ENCODE measurements at regions not wholly inside any gene's neighbourhood (a gene's known extent, or its start where the extent isn't known, plus 50 kb on each side); places are given as distances from the start of the nearest gene placed in this dataset.
"Not testable (repeated sequence)": the region's sequence is repeated elsewhere in the genome, so short reads cannot be mapped to it uniquely, and the experiment has no call there.

DNA sequence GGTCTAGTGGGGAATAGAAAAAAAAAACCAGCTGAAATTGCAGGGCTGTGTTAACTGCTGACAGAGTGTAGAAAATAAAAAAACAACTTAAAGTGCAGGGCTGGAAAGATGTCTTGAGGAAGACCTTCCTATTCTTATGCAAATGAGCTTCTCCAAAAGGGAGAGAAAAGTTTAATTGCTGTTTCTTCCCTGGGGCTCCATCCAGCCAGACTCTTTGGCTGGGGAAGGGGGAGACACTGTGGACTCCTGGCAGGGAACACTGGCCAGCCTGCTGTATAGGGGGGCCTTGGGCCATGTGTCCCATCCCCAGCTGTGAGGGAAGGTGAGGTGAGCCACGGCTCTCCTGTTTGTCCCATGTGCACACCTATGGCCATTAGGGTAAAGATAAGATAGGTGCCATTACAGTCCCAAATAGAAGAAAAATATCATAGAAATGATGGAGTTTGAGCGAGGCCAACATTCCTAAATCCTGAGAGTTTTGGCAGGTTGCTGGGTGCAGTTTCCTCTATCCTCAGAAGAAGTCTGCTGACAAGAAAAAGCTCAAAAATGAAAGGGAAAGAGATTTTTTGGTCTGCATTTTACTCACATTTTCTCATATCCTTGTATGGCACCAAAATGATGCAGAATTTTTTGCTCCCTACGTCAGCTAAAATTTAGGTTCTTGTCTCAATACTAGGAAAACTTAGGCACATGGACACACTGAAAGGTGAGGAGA lies 901.7 kb downstream of the PLOD2 start:
- no peak overlapping the region for H3K4me3 ChIP-seq (ENCODE audit: low read depth, low read length)
- H3K27me3 ChIP-seq (ENCODE audit: control insufficient read depth, insufficient read depth, low read length): no peaks in the 10 kb centered on the region
- TF ChIP-seq, protein P1, sequence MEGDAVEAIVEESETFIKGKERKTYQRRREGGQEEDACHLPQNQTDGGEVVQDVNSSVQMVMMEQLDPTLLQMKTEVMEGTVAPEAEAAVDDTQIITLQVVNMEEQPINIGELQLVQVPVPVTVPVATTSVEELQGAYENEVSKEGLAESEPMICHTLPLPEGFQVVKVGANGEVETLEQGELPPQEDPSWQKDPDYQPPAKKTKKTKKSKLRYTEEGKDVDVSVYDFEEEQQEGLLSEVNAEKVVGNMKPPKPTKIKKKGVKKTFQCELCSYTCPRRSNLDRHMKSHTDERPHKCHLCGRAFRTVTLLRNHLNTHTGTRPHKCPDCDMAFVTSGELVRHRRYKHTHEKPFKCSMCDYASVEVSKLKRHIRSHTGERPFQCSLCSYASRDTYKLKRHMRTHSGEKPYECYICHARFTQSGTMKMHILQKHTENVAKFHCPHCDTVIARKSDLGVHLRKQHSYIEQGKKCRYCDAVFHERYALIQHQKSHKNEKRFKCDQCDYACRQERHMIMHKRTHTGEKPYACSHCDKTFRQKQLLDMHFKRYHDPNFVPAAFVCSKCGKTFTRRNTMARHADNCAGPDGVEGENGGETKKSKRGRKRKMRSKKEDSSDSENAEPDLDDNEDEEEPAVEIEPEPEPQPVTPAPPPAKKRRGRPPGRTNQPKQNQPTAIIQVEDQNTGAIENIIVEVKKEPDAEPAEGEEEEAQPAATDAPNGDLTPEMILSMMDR (IDR thresholded peaks at IDR 0.05; ENCODE audit: insufficient read depth, low read length, severe bottlenecking): no peak
- H3K36me3 ChIP-seq (ENCODE audit: control insufficient read depth, insufficient read depth, low read length): no peaks in the 10 kb centered on the region
- no peak for DNase-seq (ENCODE audit: low read depth)
- FAIRE-seq: no peak

DNA sequence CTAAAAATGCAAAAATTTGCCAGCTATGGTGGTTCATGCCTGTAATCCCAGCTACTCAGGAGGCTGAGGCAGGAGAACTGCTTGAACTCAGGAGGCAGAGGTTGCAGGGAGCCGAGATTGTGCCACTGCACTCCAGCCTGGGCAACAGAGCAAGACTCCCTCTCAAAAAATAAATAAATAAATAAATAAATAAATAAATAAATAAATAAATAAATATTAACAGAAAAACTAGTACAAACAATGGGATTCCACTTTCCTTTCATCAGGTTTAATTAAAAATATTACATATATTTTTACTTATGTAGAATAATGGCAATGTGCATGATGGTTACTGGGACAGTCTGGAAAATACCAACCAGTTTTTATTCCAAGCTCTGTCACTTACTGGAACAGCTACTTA lies 897.5 kb downstream of the PLOD2 start:
- not testable (repeated sequence) for H3K27me3 ChIP-seq (ENCODE audit: control insufficient read depth, insufficient read depth, low read length); H3K4me3 ChIP-seq (ENCODE audit: low read depth, low read length); DNase-seq (ENCODE audit: low read depth); H3K36me3 ChIP-seq (ENCODE audit: control insufficient read depth, insufficient read depth, low read length); FAIRE-seq

DNA sequence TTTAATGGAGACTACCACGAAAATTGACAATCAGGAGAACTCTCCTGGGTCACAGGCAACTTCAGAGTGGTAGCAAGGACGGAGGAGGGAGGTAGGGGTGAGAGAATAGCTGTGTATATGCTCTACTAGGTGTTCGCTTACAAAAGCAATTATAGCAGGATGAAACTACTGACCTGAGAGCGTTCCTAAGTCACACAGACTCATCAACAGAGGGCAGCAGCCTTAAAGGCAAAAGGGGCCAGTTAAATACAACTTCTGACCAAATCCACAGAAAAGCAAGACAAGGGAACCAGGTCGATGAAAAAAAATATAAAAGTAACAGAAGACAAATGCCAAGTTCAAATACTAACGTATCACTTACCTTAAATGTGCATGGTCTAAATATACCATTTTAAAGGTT lies 894.6 kb downstream of the PLOD2 start:
- FAIRE-seq (no peak), DNase-seq (ENCODE audit: low read depth) (no peak)
- Histone ChIP-seq H3K4me3 (ENCODE audit: low read depth, low read length) (no peak overlapping the region), H3K27me3 (ENCODE audit: control insufficient read depth, insufficient read depth, low read length) (no peaks in the 10 kb centered on the region), H3K36me3 (ENCODE audit: control insufficient read depth, insufficient read depth, low read length) (no peaks in the 10 kb centered on the region)
- TF ChIP-seq, protein P1 (IDR thresholded peaks at IDR 0.05; ENCODE audit: insufficient read depth, low read length, severe bottlenecking): no peak

DNA sequence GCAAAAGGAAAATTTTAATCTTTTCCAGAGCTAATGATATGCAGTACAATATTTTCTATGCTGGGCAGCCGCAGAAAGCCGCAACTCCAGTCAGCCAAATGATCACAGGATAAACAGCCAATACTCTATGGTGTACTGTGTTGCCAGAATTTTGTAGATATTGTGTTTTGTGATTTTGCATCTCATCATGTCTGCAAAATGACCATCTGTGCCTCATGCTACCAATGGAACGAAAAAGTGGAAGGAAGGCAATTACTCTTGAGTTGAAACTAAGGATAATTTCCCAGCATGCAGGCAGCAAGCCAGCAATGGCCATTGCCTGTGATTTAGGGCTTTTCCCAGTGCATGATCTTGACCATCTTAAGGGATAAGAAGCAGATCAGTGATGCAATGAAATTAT lies 891.9 kb downstream of the PLOD2 start:
- Histone ChIP-seq H3K4me3 (ENCODE audit: low read depth, low read length) (no peak overlapping the region), H3K27me3 (ENCODE audit: control insufficient read depth, insufficient read depth, low read length) (no peaks in the 10 kb centered on the region), H3K36me3 (ENCODE audit: control insufficient read depth, insufficient read depth, low read length) (no peaks in the 10 kb centered on the region)
- no peak for DNase-seq (ENCODE audit: low read depth)
- TF ChIP-seq, protein P1 (IDR thresholded peaks at IDR 0.05; ENCODE audit: insufficient read depth, low read length, severe bottlenecking): no peak
- FAIRE-seq: no peak

DNA sequence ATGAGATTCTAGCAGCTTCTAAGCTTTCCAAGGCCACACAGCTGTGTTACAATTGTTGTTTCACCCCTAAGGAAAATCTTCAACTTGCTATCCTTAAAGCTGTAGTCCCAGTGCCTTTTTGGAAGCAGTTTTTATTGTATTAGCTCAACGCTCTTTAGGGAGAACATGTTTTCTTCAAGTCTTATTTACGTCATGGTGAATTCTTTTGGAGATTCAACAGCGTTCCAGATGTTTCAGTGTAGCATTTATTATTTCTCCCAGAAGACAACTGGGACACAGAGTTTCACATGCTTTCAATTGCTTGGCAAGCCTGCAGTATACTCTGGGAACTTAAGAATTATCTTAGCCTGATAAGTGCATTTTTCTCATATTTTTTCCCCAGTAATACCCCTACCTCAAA lies 888.3 kb downstream of the PLOD2 start:
- no peak for FAIRE-seq
- Histone ChIP-seq H3K27me3 (ENCODE audit: control insufficient read depth, insufficient read depth, low read length) (no peaks in the 10 kb centered on the region), H3K4me3 (ENCODE audit: low read depth, low read length) (no peak overlapping the region), H3K36me3 (ENCODE audit: control insufficient read depth, insufficient read depth, low read length) (no peaks in the 10 kb centered on the region)
- TF ChIP-seq, protein P1 (IDR thresholded peaks at IDR 0.05; ENCODE audit: insufficient read depth, low read length, severe bottlenecking): no peak
- DNase-seq (ENCODE audit: low read depth): no peak

DNA sequence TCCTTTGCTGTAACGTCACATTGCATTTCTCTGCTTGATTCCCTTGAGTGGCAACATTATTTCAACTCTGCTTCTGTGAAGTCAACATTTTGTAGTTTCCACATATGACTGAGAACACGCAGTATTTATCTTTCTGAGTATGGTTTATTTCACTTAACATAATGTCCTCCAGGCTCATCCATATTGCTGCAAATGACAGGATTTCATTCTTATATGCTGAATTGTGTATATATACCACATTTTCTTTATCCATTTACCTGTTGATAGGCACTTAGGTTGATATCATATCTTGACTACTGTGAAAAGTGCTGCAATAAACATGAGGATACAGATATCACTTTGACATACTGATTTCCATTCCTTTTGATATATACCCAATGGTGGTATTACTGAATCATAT lies 878.5 kb downstream of the PLOD2 start:
- no peak for FAIRE-seq
- TF ChIP-seq, protein P1 (IDR thresholded peaks at IDR 0.05; ENCODE audit: insufficient read depth, low read length, severe bottlenecking): no peak

More for the DNA sequence above, 878.5 kb downstream of the PLOD2 start:
- DNase-seq (ENCODE audit: low read depth): no peak
- H3K36me3 ChIP-seq (ENCODE audit: control insufficient read depth, insufficient read depth, low read length): no peaks in the 10 kb centered on the region
- no peak overlapping the region for H3K4me3 ChIP-seq (ENCODE audit: low read depth, low read length)
- no peaks in the 10 kb centered on the region for H3K27me3 ChIP-seq (ENCODE audit: control insufficient read depth, insufficient read depth, low read length)
